OCI-LY1 (cell line): ENCODE measurements at regions not wholly inside any gene's neighbourhood (a gene's known extent, or its start where the extent isn't known, plus 50 kb on each side); places are given as distances from the start of the nearest gene placed in this dataset.

ENCODE experiments used
- H2AFZ ChIP-seq: fragments of 200-600 bp; sonication (generic), shearing (Covaris generic); 2 replicates; pipeline ENCODE4 v1.6.0; 2014; ENCODE audit warnings: antibody characterized with exemption, mild to moderate bottlenecking, low read length
- H3F3A ChIP-seq: fragments of 200-600 bp; sonication (generic), shearing (Covaris generic); 2 replicates; pipeline ENCODE4 v1.6.0; 2014; ENCODE audit warnings: mild to moderate bottlenecking, antibody characterized with exemption, low read length, moderate library complexity; ENCODE audit not compliant: insufficient read depth
- H3K27ac ChIP-seq: fragments of 200-600 bp; sonication (generic); 2 replicates; pipeline ENCODE4 v1.5.1; 2014; ENCODE audit warnings: low read length, mixed run types, mild to moderate bottlenecking, low read depth; ENCODE audit not compliant: poor library complexity, severe bottlenecking
- H3K27me3 ChIP-seq: fragments of 200-600 bp; sonication (generic); 2 replicates; pipeline ENCODE4 v1.6.0; 2014; ENCODE audit warnings: antibody characterized with exemption, mild to moderate bottlenecking, low read length, moderate library complexity; ENCODE audit not compliant: insufficient read depth
- H3K36me3 ChIP-seq: fragments of 200-600 bp; sonication (generic); 2 replicates; pipeline ENCODE4 v1.6.1; 2014; ENCODE audit warnings: mild to moderate bottlenecking, antibody characterized with exemption, low read length, moderate library complexity, mixed read lengths; ENCODE audit not compliant: insufficient read depth
- H3K4me1 ChIP-seq: fragments of 200-600 bp; sonication (generic); 2 replicates; pipeline ENCODE4 v1.5.1; 2014; ENCODE audit warnings: mild to moderate bottlenecking, low read length, moderate library complexity; ENCODE audit not compliant: insufficient read depth, severe bottlenecking
- H3K4me2 ChIP-seq: fragments of 200-600 bp; sonication (generic), shearing (Covaris generic); 2 replicates; pipeline ENCODE4 v1.6.1; 2014; ENCODE audit warnings: low read length
- H3K4me3 ChIP-seq: fragments of 200-600 bp; sonication (generic); 2 replicates; pipeline ENCODE4 v1.5.1; 2014; ENCODE audit warnings: low read length, low read depth, mild to moderate bottlenecking, mixed read lengths; ENCODE audit not compliant: poor library complexity, severe bottlenecking
- H3K79me2 ChIP-seq: fragments of 200-600 bp; shearing (Covaris generic); 2 replicates; pipeline ENCODE4 v1.6.1; 2016; ENCODE audit warnings: mixed run types, low read length, mixed read lengths; ENCODE audit not compliant: insufficient read depth
- H3K9ac ChIP-seq: fragments of 200-600 bp; sonication (generic), shearing (Covaris generic); 2 replicates; pipeline ENCODE4 v1.6.1; 2014; ENCODE audit warnings: mild to moderate bottlenecking, low read length, mixed read lengths
- H3K9me2 ChIP-seq: fragments of 200-600 bp; sonication (generic), shearing (Covaris generic); 2 replicates; pipeline ENCODE4 v1.6.1; 2014; ENCODE audit warnings: low read depth, mild to moderate bottlenecking, low read length, mixed read lengths
- H3K9me3 ChIP-seq: fragments of 200-600 bp; shearing (Covaris generic); 2 replicates; pipeline ENCODE4 v1.6.1; 2014; ENCODE audit warnings: low read length, mixed read lengths
- H4K20me1 ChIP-seq: fragments of 200-600 bp; sonication (generic), shearing (Covaris generic); 2 replicates; pipeline ENCODE4 v1.6.0; 2016; ENCODE audit warnings: mild to moderate bottlenecking, low read length; ENCODE audit not compliant: insufficient read depth
- CTCF ChIP-seq: fragments of 200-600 bp; sonication (generic), shearing (Covaris generic); IDR thresholded peaks from 2 replicates; pipeline ENCODE4 v1.5.1; 2017; ENCODE audit warnings: mild to moderate bottlenecking, antibody characterized with exemption, low read length, moderate library complexity, mixed read lengths
- EZH2 ChIP-seq: fragments of 200-600 bp; sonication (generic), shearing (Covaris generic); IDR thresholded peaks from 2 replicates; pipeline ENCODE4 v1.8.0; 2017; ENCODE audit warnings: borderline replicate concordance, mixed run types, mild to moderate bottlenecking, antibody characterized with exemption, low read length, moderate library complexity, mixed read lengths

GRCh38 chr4:131408102-131408501, 1741.0 kb upstream of the PCDH10 start:
- no peak overlapping the region for H3K4me3 ChIP-seq
- H4K20me1 ChIP-seq: no peaks in the 10 kb centered on the region
- H3F3A ChIP-seq: no peaks in the 10 kb centered on the region
- H3K36me3 ChIP-seq: no peaks in the 10 kb centered on the region
- H3K9me3 ChIP-seq: peaks cover 11% of the 10 kb centered on the region
- H3K4me2 ChIP-seq: no peak overlapping the region
- no peak overlapping the region for H3K27ac ChIP-seq
- no peaks in the 10 kb centered on the region for H3K79me2 ChIP-seq
- H2AFZ ChIP-seq: peak overlapping the region; percentile 76
- no peaks in the 10 kb centered on the region for H3K27me3 ChIP-seq
- H3K9me2 ChIP-seq: no peaks in the 10 kb centered on the region
- peaks cover 10% of the 10 kb centered on the region for H3K4me1 ChIP-seq
- H3K9ac ChIP-seq: no peak overlapping the region
- TF ChIP-seq EZH2 (no peak), CTCF (no peak)

GRCh38 chr4:131411393-131411792, 1737.7 kb upstream of the PCDH10 start:
- no peaks in the 10 kb centered on the region for H3F3A ChIP-seq
- H4K20me1 ChIP-seq: no peaks in the 10 kb centered on the region
- no peak overlapping the region for H3K4me3 ChIP-seq
- H3K9me3 ChIP-seq: peaks cover 11% of the 10 kb centered on the region
- H3K4me2 ChIP-seq: no peak overlapping the region
- no peak overlapping the region for H3K27ac ChIP-seq
- H3K36me3 ChIP-seq: no peaks in the 10 kb centered on the region
- H3K4me1 ChIP-seq: peaks cover 10% of the 10 kb centered on the region
- H3K9me2 ChIP-seq: no peaks in the 10 kb centered on the region
- H3K79me2 ChIP-seq: no peaks in the 10 kb centered on the region
- TF ChIP-seq CTCF (no peak), EZH2 (no peak)
- H3K9ac ChIP-seq: no peak overlapping the region
- H3K27me3 ChIP-seq: no peaks in the 10 kb centered on the region
- no peak overlapping the region for H2AFZ ChIP-seq

GRCh38 chr4:131419147-131419546, 1729.9 kb upstream of the PCDH10 start:
- H3K4me2 ChIP-seq: no peak overlapping the region
- H3K9ac ChIP-seq: no peak overlapping the region

More at GRCh38 chr4:131419147-131419546, 1729.9 kb upstream of the PCDH10 start:
- Histone ChIP-seq H4K20me1 (no peaks in the 10 kb centered on the region), H3K36me3 (no peaks in the 10 kb centered on the region), H3K79me2 (no peaks in the 10 kb centered on the region), H3F3A (no peaks in the 10 kb centered on the region), H2AFZ (no peak overlapping the region), H3K27ac (no peak overlapping the region), H3K27me3 (no peaks in the 10 kb centered on the region), H3K4me1 (no peaks in the 10 kb centered on the region), H3K9me2 (no peaks in the 10 kb centered on the region), H3K9me3 (no peaks in the 10 kb centered on the region; the same call in 1 of the 2 replicates), H3K4me3 (no peak overlapping the region)
- TF ChIP-seq CTCF (no peak), EZH2 (no peak)
